HG03060 (cell line): ENCODE measurements at regions not wholly inside any gene's neighbourhood (a gene's known extent, or its start where the extent isn't known, plus 50 kb on each side); places are given as distances from the start of the nearest gene placed in this dataset.
"Not testable (repeated sequence)": the region's sequence is repeated elsewhere in the genome, so short reads cannot be mapped to it uniquely, and the experiment has no call there.

Source experiments
- ATAC-seq: cut with Tn5 transposase; IDR thresholded peaks from one replicate; pipeline ENCODE4 v1.9.1; 2021; ENCODE audit warnings: low read depth, moderate number of reproducible peaks; ENCODE audit not compliant: unreplicated experiment

DNA sequence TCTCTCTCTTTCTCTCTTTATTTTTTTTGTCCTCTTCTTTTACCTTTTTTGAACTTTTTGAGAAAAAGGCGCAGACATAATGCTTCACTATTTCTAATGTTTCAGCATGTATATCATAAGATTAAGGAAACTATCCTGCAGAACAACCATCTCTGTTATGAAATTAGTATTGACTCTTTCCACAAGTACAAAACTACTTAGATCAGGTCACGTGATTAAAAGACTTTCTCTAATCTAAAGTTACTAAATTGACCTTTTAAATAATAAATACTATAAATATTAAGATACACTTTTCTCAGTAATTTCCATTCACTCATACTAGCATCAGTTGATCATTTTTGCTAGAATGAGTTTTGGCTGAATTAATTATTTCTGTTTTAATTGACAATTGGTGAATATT lies 844.5 kb upstream of the LRFN5 start:
- ATAC-seq: no peak

DNA sequence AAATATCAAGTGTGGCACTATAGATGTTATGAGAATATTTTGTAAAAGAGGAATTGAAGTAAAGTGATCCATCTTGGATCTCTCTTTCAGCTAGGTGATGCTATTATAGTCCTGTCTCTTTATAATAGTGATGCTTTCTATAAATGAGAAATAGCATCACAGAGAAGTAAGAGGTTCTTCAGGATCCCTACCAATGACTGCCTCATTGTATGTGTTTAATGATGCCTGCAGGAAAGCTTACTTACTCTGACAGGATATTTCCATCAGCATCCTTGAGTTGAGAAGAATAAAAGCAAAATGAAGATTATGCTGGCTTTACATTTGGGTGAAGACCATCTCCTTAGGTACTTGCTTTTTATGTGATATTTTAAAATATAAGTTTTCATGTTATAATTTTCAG lies 846.0 kb upstream of the LRFN5 start:
- no peak for ATAC-seq

DNA sequence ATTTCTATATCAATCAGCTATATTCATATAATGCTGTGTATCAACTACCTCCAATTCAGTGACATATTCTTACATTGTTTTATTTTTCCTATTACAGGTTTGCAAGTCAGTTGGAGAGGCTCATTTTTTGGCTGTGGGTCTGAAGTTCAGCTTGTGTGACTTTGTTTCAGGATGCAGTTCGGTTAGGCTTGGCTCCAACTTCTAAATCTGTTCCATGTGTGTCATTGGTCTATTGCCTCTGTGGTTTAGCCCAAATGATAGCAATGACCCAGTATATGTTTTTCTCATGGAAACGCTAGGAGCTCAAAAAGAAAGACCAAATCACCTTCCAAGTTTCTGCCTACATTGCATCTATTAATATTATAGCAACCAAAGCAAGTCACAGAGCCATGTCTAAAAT lies 848.6 kb upstream of the LRFN5 start:
- ATAC-seq: no peak

DNA sequence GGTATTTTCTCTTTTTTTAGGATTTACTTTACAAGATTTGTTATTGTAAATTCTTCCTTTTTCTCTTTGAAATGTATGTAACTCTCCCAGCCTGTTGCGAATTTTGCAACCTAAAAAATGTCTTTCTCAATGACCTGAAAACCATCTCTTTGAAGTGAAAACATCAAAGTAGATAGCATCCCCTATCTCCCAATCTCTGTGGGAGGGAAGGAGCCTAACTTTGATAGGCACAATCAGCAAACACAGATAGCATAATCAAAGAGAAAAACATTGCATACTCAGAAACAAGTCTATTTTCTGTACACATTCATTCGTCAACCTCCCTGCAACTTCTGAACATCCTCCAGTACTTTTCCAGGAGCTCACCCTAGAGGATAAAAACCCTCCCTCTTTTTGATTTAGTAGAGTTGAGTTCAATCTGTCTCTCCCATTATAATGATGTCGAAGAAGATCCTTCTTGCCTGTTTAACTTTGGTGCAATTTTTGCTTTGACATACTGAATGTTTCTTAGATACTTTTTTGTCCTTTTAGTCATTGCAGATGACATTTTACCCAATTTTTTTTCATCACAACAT lies 849.2 kb upstream of the LRFN5 start:
- ATAC-seq: no peak

DNA sequence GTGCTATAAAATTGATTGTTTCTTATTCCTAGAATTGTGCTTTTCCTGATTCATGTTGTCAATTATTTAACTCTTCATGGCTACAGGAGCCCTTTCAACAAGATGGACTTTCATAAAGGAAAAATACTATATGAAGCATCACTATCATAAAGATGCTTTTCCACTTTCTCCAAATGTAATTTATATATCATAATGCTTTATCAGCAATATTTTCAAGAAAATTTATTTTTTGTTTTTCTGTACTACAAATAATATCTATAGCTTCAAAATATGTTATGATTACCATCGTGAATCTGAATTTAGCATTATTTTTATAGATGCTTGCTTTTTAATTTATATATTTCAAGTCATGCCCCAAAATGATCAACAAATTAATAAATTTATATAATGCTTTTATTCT lies 873.5 kb upstream of the LRFN5 start:
- ATAC-seq: no peak

DNA sequence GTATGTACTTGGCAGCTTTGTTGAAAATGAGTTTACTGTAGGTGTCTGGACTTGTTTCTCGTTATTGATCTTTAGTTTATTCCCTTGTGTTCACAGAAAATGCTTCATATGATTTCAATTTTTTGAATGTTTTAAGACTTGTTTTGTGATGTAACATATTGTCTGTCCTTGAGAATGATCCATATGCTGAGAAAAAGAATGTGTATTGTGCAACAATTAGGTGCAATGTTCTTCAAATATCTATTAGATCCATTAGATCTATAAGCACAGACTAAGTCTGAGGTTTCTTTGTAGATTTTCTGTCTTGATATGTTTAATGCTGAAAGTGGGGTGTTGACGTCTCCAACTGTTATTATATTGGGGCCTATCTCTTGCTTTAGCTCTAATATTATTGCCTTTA lies 879.6 kb upstream of the LRFN5 start:
- no peak for ATAC-seq

DNA sequence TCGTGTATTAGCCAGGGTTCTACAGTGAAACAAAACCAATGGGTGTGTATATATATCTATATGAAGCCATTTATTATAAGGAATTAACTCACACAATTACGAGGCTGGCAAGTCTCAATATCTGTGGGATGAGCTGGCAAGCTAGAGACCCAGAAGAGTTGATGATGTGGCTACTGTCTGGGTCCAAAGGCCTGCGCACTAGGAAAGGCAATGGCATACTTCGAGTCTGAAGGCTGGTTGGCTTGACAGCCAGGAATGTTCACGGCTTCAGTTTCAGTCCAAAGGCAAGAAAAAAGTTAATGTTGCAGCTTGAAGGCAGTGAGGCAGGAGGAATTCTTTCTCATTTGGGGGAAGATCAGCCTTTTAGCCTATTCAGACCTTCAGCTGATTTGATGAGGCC lies 893.3 kb upstream of the LRFN5 start:
- no peak for ATAC-seq

DNA sequence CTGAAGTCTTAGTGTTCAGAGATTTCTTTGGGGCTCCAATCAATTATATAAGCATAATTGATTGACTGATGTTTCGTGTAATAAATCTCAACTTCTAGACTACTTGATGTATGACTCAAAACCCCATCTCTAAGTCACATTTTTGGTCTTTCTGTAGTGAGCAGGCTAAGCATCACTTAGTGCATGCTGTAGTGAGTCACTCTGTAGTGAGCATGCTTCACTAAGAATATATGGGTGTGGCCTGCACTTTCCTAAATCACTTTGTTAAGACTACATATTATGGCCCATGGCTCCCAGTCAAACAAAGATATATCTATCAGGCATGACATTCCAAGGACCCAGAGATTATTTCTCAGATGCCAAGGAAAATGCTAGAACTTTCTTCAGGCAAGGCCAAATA lies 909.4 kb upstream of the LRFN5 start:
- no peak for ATAC-seq

DNA sequence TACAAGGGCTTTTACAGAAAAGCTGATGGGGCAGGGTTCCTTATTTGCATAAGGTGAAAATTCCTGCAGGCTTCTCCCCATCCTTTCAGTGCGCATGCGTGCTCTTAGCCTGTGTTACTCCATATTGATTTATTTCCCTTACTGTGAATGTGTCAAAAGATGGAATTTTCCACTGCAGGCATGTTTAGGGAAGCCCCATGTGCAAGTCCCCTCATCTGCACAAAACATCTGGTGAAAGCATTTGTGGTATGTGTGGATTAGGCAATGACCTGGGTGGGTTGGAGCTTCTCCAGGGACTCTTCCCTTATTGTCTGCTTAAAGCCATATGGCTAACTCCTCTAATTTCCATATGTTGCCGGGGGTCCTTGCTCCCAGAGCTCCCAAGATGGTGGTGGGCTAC lies 912.7 kb upstream of the LRFN5 start:
- no peak for ATAC-seq

DNA sequence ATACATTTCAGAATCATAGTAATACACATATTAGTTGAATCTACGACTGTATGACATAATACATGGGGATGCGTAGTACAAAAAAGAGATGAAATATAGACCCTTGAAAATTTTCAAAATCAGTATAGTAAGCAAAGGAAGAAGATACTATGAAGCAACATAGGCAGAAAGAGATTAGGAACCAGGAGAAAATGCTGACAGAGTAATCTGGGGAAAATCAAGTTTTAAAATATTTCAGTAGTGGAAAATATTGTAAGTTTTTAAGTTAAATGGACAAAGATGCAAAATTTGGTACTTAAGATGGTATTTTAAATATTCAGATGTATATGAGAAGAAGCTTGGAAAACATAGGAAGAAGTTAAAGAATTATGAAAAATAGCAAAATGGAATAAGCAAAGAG lies 915.6 kb upstream of the LRFN5 start:
- no peak for ATAC-seq

DNA sequence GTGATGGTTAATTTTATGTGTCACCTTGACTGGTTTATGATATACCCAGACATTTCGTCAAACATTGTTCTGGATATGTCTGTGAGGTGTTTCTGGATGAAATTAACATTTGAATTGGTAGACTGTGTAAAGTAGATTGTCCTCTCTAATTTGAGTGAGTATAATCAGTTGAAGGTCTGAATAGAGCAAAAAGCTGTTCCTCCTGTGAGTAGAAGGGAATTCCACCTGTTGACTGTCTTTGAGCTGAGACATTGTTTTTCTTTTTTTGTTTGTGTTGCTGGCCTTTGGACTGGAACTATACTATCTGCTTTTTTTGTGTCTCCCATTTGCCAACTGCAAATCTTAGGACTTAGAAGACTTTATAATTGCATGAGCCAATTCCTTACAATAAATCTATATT lies 920.9 kb upstream of the LRFN5 start:
- no peak for ATAC-seq

DNA sequence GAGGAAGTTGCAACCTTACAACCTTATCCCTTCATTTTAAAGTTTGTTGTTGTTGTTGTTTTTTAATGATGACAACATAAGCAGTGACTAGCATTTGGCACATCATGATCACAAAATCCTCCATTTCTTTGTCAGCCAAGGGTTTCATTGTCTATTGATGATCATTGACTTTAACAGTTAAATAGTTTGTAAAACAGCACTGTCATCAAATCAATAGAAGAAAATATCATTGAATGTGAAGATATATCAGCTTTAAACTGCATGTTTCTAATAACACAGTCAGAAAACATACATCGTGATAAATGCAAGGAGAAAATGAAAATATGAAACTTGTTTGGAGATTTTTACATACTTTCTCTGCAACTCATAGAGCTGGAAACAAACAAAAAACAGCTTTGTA lies 922.3 kb upstream of the LRFN5 start:
- no peak for ATAC-seq

DNA sequence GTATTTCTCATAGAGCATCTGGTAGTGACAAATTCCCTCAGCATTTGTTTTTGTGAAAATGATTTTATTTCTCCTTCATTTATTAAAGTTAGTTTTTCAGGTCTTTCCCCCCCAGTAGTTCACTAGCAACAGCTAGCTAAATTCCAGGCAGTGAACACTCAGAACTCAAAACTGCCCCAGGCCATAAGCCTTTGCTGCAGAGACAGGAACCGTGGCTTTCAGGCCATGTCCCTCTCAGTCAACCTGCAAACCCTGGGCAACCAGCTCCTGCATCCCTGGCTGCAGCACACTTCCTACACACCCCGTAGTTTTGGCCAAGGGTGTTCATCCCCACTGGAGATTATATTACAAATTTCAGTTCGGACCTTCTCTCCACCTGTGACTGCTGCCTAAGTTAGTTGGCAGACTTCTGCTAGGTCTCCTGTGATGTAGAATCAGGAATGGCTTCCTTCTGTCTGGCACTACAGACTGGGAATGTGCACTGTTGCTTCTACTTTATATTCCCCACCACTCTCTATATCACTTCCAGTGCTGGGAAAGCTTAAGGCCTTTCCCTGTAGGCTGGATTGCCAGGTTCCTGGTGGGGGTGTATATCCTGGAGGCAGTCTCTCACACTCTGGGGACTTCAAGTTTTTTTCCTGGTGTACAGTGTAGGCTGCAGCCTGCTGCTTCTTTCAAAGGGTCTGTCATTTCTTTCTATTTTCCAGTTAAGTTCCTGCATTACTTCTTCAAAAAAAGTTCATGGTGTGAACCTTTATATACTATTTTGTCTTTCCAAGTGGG lies 924.4 kb upstream of the LRFN5 start:
- no peak for ATAC-seq

DNA sequence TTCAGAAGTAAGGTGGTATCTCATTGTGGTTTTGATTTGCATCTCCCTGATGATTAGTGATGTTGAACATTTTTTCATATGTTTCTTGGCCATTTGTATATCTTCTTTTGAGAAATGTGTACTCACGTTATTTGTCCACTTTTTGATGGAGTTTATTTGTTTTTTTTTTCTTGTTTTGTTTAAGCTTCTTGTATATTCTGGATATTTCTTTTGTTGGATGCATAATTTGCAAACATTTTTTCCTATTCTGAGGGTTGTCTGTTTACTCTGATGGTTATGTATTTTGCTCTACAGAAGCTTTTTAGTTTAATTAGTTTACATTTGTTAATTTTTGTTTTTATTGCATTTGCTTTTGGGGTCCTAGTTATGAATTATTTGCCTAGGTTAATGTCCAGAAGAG lies 927.4 kb upstream of the LRFN5 start:
- ATAC-seq: no peak

DNA sequence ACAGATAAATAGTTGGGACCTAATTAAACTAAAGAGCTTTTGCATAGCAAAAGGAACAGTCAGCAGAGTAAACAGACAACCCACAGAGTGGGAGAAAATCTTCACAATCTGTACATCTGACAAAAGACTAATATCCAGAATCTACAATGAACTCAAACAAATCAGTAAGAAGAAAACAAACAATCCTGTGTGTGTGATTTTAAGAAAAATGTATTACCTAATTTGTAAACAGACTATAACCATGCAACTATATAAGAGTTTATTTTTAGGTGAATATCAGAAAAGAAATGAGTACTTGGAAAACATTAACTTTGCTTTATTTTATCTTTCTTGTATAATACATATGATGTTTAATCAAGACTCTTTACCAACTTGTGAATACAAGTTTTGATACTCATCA lies 929.5 kb upstream of the LRFN5 start:
- ATAC-seq: not testable (repeated sequence)

DNA sequence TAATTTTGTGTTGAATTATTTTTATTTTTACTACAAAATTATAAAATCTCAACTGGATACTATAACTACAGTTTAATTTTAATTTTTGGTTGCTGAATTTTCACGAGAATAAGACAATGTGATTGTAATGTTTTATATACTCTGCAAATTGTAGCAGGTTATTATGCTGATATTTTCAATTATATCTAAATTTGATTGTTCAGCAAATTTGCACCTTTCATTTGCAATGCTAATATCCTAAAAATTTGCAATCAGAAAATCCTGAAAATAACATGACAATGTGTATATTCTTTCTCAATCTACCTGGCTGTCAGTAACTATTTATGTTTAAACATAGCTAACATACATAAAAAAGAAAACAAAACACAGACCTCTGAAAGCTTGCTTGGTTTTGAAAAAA lies 932.2 kb upstream of the LRFN5 start:
- no peak for ATAC-seq

DNA sequence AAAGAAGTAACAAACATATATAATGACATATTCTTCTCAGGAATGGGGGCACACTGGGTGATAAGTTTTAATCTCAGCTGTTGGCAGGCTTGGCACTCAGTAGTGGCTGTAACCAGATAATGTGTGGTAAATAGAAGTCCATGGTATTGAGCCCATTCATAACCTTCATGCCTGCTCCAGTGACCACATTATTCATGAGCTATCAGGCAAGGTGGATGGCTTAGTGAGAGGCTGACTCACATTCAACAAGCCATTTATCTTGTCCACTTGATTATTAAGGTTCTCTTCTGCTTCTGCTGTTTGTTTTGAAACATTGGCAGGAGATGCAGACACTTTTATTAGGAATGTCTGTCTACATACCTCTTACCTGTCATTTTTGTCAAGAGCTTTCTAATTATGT lies 950.4 kb upstream of the LRFN5 start:
- no peak for ATAC-seq

DNA sequence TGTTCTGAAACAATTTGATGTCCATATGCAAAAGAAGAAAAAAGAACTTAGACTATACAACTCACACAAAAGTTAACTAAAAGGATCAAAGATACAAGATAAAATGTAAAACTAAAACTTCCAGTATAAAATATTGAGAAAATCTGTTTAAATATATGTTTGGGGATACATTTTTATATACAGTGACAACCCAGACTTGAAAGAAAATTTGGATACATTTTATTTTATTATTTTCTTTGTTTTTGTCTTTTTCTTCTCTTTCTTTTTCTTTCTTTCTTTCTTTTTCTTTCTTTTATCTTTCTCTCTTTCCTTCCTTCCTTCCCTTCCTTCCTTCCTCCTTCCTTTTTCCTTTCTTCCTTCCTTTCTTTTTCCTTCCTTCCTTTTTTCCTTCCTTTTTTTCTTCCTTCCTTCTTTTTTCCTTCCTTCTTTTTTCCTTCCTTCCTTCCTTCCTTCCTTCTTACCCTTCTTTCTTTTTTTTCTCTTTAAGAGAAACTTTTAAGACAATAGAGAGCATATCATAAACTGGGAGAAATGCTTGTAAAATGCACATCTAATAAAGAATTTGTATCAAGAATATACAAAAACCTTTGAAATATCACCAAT lies 954.5 kb upstream of the LRFN5 start:
- ATAC-seq: no peak

DNA sequence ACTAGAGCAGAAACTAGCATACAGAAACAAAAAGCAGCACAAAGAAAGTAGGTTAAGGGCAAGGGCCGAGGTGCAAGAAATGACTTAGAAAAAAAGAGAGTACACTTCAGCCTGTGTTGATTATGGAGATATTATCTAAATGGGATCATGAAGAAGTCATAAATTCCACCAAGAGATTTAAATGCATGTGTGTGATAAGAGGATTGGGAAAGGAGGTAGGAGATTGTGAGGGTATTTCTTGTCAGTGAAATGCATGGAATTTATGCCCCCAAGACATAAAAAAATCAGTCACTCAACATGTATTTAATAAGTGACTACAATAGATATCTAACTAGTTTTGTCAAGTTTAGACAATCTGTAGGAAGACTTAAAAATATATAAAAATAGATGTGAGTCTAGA lies 976.2 kb upstream of the LRFN5 start:
- no peak for ATAC-seq

DNA sequence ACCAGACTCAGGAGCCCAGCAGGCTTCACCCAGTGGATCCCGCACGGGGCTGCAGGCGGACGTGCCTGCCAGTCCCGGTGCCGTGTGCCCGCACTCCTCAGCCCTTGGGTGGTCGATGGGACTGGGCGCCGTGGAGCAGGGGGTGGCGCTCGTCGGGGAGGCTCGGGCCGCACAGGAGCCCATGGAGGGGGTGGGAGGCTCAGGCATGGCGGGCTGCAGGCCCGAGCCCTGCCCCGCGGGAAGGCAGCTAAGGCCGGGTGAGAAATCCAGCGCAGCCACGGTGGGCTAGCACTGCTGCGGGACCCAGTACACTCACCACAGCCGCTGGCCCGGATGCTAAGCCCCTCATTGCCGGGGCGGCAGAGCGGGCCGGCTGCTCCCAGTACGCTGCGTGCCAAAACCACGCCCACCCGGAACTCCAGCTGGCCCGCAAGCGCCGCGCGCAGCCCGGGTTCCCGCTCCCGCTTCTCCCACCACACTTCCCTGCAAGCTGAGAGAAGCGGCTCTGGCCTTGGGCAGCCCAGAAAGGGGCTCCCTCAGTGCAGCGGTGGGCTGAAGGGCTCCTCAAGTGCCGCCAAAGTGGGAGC lies 977.0 kb upstream of the LRFN5 start:
- ATAC-seq: not testable (repeated sequence)

DNA sequence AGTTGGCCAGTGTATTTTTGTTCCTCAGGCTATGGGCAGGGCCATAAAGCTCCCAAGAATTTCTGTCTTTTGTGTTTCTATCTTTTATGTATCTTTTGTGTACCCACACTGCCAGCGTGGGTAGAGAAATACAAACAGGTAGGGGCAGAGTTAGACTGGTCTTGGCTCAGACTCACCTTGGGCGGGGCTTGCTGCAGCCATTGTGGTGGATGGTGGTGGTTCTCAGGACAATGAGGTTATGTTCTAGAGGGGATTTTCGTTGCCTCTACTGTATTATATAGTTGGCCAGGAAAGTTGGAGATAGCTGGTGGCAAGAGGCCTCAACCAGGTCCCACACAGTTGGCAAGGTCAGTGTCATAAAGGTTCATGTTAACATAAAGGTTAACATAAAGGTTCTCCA lies 977.5 kb upstream of the LRFN5 start:
- ATAC-seq: no peak

DNA sequence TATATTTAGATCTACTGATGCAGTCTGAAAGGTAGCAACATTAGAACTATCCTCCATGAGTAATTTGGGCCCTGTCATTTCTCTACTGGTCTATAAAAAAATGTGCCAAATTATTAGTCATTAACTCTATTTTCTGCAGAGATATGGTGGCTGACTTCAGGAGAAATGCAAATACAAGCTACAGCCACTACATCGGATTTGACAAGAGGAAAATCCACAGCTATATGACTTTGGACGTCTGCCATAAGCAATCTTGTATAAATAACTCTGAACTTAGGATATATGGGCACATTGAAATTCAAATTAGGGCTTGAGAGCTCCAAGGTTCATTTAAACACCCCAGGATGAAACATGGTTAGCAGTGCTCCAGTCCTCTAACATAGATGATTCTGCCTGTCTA lies 983.0 kb upstream of the LRFN5 start:
- no peak for ATAC-seq
